ENCODE measurements at regions not wholly inside any gene's neighbourhood (a gene's known extent, or its start where the extent isn't known, plus 50 kb on each side); places are given as distances from the start of the nearest gene placed in this dataset.
"Not testable (repeated sequence)": the region's sequence is repeated elsewhere in the genome, so short reads cannot be mapped to it uniquely, and the experiment has no call there.

GRCh38 chr10:33028515-33028914 lies 70.5 kb upstream of the ITGB1 start:
- not testable (repeated sequence) for TF ChIP-seq CTCF, POLR2A, EP300 (IDR thresholded peaks at IDR 0.05)
